ENCODE measurements at regions not wholly inside any gene's neighbourhood (a gene's known extent, or its start where the extent isn't known, plus 50 kb on each side); places are given as distances from the start of the nearest gene placed in this dataset.

DNA sequence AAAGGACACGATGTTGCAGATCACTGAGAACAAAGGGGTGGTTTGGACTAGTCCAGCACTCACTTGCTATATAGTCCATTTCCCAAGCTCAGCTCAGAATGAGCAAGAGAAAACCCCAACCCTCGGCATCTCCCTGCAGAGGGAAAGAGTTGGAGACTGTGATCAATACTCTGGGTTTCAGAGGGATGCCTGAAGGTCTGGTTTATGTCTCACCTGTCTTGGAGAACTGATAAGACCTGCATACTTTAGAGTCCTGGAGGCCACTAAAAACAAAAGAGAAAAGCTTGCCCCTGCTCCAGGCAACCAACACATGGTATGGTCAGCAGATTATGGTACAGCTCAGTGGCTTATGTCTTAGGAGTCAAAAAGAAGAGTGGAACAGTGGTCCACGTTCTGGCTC, 1006.9 kb downstream of the CDH9 start:
- TF ChIP-seq POLR2A (IDR thresholded peaks at IDR 0.05): no peak
- TF ChIP-seq, protein P1, sequence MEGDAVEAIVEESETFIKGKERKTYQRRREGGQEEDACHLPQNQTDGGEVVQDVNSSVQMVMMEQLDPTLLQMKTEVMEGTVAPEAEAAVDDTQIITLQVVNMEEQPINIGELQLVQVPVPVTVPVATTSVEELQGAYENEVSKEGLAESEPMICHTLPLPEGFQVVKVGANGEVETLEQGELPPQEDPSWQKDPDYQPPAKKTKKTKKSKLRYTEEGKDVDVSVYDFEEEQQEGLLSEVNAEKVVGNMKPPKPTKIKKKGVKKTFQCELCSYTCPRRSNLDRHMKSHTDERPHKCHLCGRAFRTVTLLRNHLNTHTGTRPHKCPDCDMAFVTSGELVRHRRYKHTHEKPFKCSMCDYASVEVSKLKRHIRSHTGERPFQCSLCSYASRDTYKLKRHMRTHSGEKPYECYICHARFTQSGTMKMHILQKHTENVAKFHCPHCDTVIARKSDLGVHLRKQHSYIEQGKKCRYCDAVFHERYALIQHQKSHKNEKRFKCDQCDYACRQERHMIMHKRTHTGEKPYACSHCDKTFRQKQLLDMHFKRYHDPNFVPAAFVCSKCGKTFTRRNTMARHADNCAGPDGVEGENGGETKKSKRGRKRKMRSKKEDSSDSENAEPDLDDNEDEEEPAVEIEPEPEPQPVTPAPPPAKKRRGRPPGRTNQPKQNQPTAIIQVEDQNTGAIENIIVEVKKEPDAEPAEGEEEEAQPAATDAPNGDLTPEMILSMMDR (IDR thresholded peaks at IDR 0.05): no peak
